Nephron progenitor cell (in vitro differentiated cells): ENCODE measurements at regions not wholly inside any gene's neighbourhood (a gene's known extent, or its start where the extent isn't known, plus 50 kb on each side); places are given as distances from the start of the nearest gene placed in this dataset.

Source experiments
- DNase-seq: peaks from one replicate; pipeline ENCODE4 v3.0.0; 2021
- H3K27ac Mint-ChIP-seq: 2 replicates; pipeline ENCODE4 v1.8.0; 2021; ENCODE audit warnings: mild to moderate bottlenecking, moderate library complexity, mixed read lengths
- H3K27me3 Mint-ChIP-seq: 2 replicates; pipeline ENCODE4 v1.8.0; 2021; ENCODE audit warnings: mild to moderate bottlenecking, low read depth, mixed read lengths; ENCODE audit not compliant: poor library complexity
- H3K36me3 Mint-ChIP-seq: 2 replicates; pipeline ENCODE4 v1.8.0; 2021; ENCODE audit warnings: low read depth, mixed read lengths
- H3K4me1 Mint-ChIP-seq: 2 replicates; pipeline ENCODE4 v1.8.0; 2021; ENCODE audit warnings: mixed read lengths
- H3K4me3 Mint-ChIP-seq: 2 replicates; pipeline ENCODE4 v1.8.0; 2021; ENCODE audit warnings: mild to moderate bottlenecking, moderate library complexity, mixed read lengths
- H3K9me3 Mint-ChIP-seq: 2 replicates; pipeline ENCODE4 v1.8.0; 2021; ENCODE audit warnings: mild to moderate bottlenecking, moderate library complexity, mixed read lengths
- TF ChIP-seq, protein P1 (sequence below): fragments of 200-600 bp; sonication (generic); IDR thresholded peaks from 2 replicates; pipeline ENCODE4 v1.5.0; 2021; ENCODE audit warnings: antibody characterized with exemption

DNA sequence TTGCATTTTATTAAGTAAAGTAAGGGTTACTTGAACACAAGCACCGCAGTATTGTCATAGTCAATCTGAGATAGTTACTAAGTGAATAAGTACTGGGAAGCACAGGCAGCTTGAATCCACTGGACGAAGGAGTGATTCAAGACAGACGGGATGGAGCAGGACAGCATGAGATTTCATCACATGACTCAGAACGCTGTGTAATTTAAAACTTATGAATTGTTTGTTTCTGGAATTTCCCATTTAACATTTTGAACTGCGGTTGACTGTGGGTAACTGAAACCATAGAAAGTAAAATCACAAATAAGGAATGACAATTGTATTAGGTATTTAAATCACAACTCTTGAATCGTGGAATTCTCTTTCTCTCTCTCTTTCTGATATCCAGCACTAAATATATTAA, 1630.4 kb upstream of the SEL1L start:
- TF ChIP-seq, protein P1, sequence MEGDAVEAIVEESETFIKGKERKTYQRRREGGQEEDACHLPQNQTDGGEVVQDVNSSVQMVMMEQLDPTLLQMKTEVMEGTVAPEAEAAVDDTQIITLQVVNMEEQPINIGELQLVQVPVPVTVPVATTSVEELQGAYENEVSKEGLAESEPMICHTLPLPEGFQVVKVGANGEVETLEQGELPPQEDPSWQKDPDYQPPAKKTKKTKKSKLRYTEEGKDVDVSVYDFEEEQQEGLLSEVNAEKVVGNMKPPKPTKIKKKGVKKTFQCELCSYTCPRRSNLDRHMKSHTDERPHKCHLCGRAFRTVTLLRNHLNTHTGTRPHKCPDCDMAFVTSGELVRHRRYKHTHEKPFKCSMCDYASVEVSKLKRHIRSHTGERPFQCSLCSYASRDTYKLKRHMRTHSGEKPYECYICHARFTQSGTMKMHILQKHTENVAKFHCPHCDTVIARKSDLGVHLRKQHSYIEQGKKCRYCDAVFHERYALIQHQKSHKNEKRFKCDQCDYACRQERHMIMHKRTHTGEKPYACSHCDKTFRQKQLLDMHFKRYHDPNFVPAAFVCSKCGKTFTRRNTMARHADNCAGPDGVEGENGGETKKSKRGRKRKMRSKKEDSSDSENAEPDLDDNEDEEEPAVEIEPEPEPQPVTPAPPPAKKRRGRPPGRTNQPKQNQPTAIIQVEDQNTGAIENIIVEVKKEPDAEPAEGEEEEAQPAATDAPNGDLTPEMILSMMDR, result no peak
- no peaks in the 10 kb centered on the region for H3K4me1 Mint-ChIP-seq
- H3K27ac Mint-ChIP-seq, result no peak overlapping the region
- no peak for DNase-seq
- no peaks in the 10 kb centered on the region for H3K36me3 Mint-ChIP-seq
- no peak overlapping the region for H3K4me3 Mint-ChIP-seq
- no peaks in the 10 kb centered on the region for H3K9me3 Mint-ChIP-seq
- H3K27me3 Mint-ChIP-seq, result peaks cover 2% of the 10 kb centered on the region

DNA sequence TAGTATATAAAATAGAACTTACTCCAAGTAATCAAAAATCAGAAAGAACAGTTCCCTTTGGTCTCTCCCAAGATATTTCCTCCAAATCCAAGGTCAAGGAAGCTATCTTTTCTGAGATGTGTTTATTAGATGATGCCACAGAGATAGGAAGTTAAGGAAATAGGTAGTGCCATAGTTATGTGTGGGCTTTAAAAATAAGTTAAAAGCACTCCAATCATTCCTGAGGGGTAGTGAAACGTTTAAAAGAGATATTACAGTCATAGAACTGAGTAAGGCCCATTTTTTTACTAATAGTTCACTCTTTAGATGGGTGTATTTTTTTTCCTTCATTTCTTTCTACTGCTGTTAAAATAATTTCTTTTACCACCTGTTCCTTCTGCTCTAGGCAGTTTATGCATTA, 1630.9 kb upstream of the SEL1L start:
- no peak overlapping the region for H3K4me3 Mint-ChIP-seq
- H3K36me3 Mint-ChIP-seq, result no peaks in the 10 kb centered on the region
- DNase-seq, result no peak
- H3K9me3 Mint-ChIP-seq, result no peaks in the 10 kb centered on the region
- H3K27ac Mint-ChIP-seq, result no peak overlapping the region
- TF ChIP-seq, protein P1, result no peak
- H3K4me1 Mint-ChIP-seq, result no peaks in the 10 kb centered on the region
- peaks cover 2% of the 10 kb centered on the region for H3K27me3 Mint-ChIP-seq

DNA sequence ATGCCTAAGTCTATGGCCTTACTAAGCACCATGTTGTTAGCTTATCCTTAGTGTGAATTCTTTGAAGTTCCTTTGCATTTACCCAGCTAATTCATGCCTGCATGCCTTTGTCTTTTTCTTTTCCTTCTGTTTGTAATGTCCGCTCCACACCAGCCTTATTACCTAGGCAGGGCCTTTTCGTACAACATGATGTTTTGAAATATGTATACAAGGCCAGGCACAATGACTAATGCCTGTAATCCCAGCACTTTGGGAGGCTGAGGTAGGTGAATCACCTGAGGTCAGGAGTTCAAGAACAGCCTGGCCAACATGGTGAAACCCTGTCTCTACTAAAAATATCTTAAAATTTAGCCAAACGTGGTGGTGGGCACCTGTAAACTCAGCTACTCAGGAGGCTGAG, 1636.5 kb upstream of the SEL1L start:
- H3K27me3 Mint-ChIP-seq, result peaks cover 2% of the 10 kb centered on the region
- H3K4me1 Mint-ChIP-seq, result no peaks in the 10 kb centered on the region
- H3K4me3 Mint-ChIP-seq, result no peak overlapping the region
- H3K9me3 Mint-ChIP-seq, result no peaks in the 10 kb centered on the region
- DNase-seq, result no peak
- TF ChIP-seq, protein P1, result no peak
- no peaks in the 10 kb centered on the region for H3K36me3 Mint-ChIP-seq
- no peak overlapping the region for H3K27ac Mint-ChIP-seq

DNA sequence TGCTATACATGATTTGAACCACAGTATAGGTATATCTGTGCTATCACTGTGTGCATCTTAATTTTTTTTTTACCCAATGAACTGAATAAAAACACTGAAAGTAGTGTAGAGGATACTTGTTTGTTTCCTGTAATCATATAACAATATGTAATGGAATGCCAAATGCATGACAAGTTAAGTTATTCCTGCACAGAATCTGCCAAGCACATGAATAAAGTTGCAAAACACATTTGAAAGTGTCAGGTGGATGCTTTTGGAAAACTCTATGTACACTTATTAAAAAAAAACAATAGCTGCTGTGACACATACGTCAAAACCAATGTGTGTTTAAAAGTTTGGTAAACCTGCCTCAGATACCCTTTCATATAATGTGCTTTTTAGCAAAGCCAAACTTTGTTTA, 1638.1 kb upstream of the SEL1L start:
- H3K27ac Mint-ChIP-seq, result no peak overlapping the region
- no peaks in the 10 kb centered on the region for H3K36me3 Mint-ChIP-seq
- no peak overlapping the region for H3K4me3 Mint-ChIP-seq
- DNase-seq, result no peak
- no peaks in the 10 kb centered on the region for H3K9me3 Mint-ChIP-seq
- peaks cover 2% of the 10 kb centered on the region for H3K27me3 Mint-ChIP-seq
- H3K4me1 Mint-ChIP-seq, result no peaks in the 10 kb centered on the region
- TF ChIP-seq, protein P1, result no peak

DNA sequence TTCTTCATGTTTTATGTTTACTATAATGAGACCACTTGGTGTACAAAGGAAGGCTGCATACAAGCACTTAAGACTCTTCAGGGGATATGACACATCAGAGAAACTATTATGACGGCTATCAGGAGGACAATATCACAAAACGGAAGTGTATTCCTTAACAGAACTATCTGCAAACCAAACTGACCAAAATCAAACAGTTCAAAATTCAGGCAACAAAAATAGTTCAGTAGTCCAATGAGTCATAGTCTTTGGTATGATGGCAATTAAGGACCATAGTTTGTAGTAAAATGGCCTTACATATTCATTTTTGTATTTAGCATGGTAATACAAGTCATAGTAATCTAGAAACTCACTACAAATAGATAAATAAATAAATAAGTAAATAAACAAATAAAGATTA, 1638.7 kb upstream of the SEL1L start:
- Mint-ChIP-seq H3K4me3 (no peak overlapping the region), H3K36me3 (no peaks in the 10 kb centered on the region), H3K27me3 (peaks cover 2% of the 10 kb centered on the region), H3K27ac (no peak overlapping the region), H3K4me1 (no peaks in the 10 kb centered on the region), H3K9me3 (no peaks in the 10 kb centered on the region)
- TF ChIP-seq, protein P1, result no peak
- DNase-seq, result no peak

DNA sequence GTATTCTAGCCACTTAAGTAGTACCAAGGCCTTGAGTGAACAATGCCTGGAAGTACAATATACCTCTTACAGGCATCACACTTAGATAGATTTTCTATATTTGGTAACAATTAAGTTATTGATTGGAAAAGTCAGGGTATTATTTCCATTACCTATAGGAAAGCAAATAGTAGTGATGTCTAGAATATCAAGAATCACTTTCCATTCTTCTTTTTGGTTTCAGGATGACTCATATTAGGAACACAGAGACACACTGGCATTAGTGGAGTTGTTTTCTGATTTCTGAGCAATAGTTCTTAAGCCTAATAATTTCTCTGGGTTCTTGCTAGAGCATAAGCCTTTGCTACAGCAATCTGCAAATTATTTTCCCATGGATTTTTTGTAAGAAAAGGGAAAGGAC, 1640.0 kb upstream of the SEL1L start:
- no peaks in the 10 kb centered on the region for H3K4me1 Mint-ChIP-seq
- TF ChIP-seq, protein P1, result no peak
- no peaks in the 10 kb centered on the region for H3K9me3 Mint-ChIP-seq
- H3K4me3 Mint-ChIP-seq, result no peak overlapping the region
- H3K27me3 Mint-ChIP-seq, result no peaks in the 10 kb centered on the region
- H3K36me3 Mint-ChIP-seq, result no peaks in the 10 kb centered on the region
- DNase-seq, result no peak
- no peak overlapping the region for H3K27ac Mint-ChIP-seq
